ENCODE measurements at regions not wholly inside any gene's neighbourhood (a gene's known extent, or its start where the extent isn't known, plus 50 kb on each side); places are given as distances from the start of the nearest gene placed in this dataset.
"Not testable (repeated sequence)": the region's sequence is repeated elsewhere in the genome, so short reads cannot be mapped to it uniquely, and the experiment has no call there.

DNA sequence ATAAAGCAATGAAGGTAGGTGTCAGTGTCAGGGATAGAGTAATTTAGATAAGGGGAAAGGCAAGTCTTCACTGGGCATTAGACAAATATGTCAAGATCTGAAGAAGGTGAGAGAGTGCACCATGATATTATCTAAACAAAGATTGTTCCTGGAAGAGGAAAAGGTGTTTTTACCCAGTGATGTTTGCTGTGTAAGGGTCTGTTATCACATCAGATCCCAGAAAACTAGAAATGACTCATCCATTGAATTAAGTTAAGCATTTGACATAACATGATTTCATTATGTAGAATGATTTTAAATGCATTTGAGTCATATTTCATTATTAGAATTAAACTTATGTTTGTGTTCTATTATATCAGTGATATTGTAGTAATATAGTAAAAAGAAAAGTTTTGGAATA, 1279.5 kb upstream of the CITED2 start:
- Histone ChIP-seq H3K4me1 (no peaks in the 10 kb centered on the region), H3K4me3 (no peak overlapping the region), H3K27ac (no peak overlapping the region), H3K36me3 (no peaks in the 10 kb centered on the region), H3K27me3 (no peaks in the 10 kb centered on the region), H3K9me3 (no peaks in the 10 kb centered on the region)
- DNase-seq, result no peak
- in situ Hi-C loops (cut with MboI; ENCODE audit: low sequenced_read_pairs in 4 of 4), result no loop called here
- TF ChIP-seq CTCF (IDR thresholded peaks at IDR 0.05 in 4 of 5, conservative IDR thresholded peaks at IDR 0.05 in 1 of 5) (no peak), POLR2A (IDR thresholded peaks at IDR 0.05) (no peak)
- intact Hi-C loops (cut with DNase I; ENCODE audit: low total_unique reads), result no loop called here
- no peak for ATAC-seq

DNA sequence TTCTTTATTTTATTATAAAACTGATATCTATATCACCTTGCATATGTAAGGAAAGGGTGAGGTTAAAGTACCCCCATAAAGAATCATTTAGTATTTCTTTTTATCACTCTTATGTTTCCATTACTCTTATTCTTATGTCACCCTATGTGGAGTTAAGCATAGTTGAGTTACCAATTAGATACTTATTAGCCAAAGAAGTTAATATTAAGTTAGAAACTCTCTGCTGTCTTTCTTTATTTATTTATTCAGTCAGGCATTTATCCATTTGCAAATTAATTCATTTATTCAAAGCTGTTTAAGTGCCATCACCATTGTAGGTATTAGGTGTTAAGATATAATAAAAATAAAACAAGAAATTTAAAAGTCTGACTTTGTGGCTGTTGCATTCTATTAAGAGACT, 1279.1 kb upstream of the CITED2 start:
- intact Hi-C loops (cut with DNase I; ENCODE audit: low total_unique reads) (no loop called here), in situ Hi-C loops (cut with MboI; ENCODE audit: low sequenced_read_pairs in 4 of 4) (no loop called here)
- H3K36me3 ChIP-seq, result no peaks in the 10 kb centered on the region
- H3K9me3 ChIP-seq, result no peaks in the 10 kb centered on the region
- H3K4me3 ChIP-seq, result no peak overlapping the region
- no peak for ATAC-seq
- TF ChIP-seq POLR2A (IDR thresholded peaks at IDR 0.05), result no peak
- no peak for TF ChIP-seq CTCF (IDR thresholded peaks at IDR 0.05 in 4 of 5, conservative IDR thresholded peaks at IDR 0.05 in 1 of 5)
- DNase-seq, result no peak
- no peak overlapping the region for H3K27ac ChIP-seq
- H3K4me1 ChIP-seq, result no peaks in the 10 kb centered on the region
- no peaks in the 10 kb centered on the region for H3K27me3 ChIP-seq

GRCh38 chr6:140649502-140649901, 1275.1 kb upstream of the CITED2 start:
- ATAC-seq; H3K27me3 ChIP-seq; intact Hi-C loops (cut with DNase I; ENCODE audit: low total_unique reads): not testable (repeated sequence)

GRCh38 chr6:140647322-140647721, 1272.9 kb upstream of the CITED2 start:
- H3K4me1 ChIP-seq; intact Hi-C loops (cut with DNase I; ENCODE audit: low total_unique reads); in situ Hi-C loops (cut with MboI; ENCODE audit: low sequenced_read_pairs in 4 of 4); DNase-seq; H3K4me3 ChIP-seq; H3K36me3 ChIP-seq; H3K9me3 ChIP-seq; H3K27ac ChIP-seq; H3K27me3 ChIP-seq; ATAC-seq: not testable (repeated sequence)

More at GRCh38 chr6:140649502-140649901, 1275.1 kb upstream of the CITED2 start:
- H3K9me3 ChIP-seq; H3K4me1 ChIP-seq; H3K4me3 ChIP-seq; DNase-seq; H3K36me3 ChIP-seq; in situ Hi-C loops (cut with MboI; ENCODE audit: low sequenced_read_pairs in 4 of 4); H3K27ac ChIP-seq: not testable (repeated sequence)

GRCh38 chr6:140644017-140644416, 1269.6 kb upstream of the CITED2 start:
- H3K36me3 ChIP-seq, result no peaks in the 10 kb centered on the region
- no peaks in the 10 kb centered on the region for H3K9me3 ChIP-seq
- DNase-seq (no peak), ATAC-seq (no peak)
- TF ChIP-seq CTCF (IDR thresholded peaks at IDR 0.05 in 4 of 5, conservative IDR thresholded peaks at IDR 0.05 in 1 of 5), result no peak
- no peak for TF ChIP-seq POLR2A (IDR thresholded peaks at IDR 0.05)
- no peaks in the 10 kb centered on the region for H3K4me1 ChIP-seq
- intact Hi-C loops (cut with DNase I; ENCODE audit: low total_unique reads), result no loop called here
- in situ Hi-C loops (cut with MboI; ENCODE audit: low sequenced_read_pairs in 4 of 4), result no loop called here
- no peaks in the 10 kb centered on the region for H3K27me3 ChIP-seq
- H3K27ac ChIP-seq, result no peak overlapping the region
- H3K4me3 ChIP-seq, result no peak overlapping the region

- in situ Hi-C loops (cut with MboI; ENCODE audit: low sequenced_read_pairs in 4 of 4), result no loop called here
- TF ChIP-seq CTCF (IDR thresholded peaks at IDR 0.05 in 4 of 5, conservative IDR thresholded peaks at IDR 0.05 in 1 of 5), result no peak
- TF ChIP-seq POLR2A (IDR thresholded peaks at IDR 0.05), result no peak
These were observed 1267.0 kb upstream of the CITED2 start for GRCh38 chr6:140641412-140641811.

More at GRCh38 chr6:140641412-140641811, 1267.0 kb upstream of the CITED2 start:
- DNase-seq (no peak), ATAC-seq (no peak)
- no peaks in the 10 kb centered on the region for H3K4me1 ChIP-seq
- intact Hi-C loops (cut with DNase I; ENCODE audit: low total_unique reads), result no loop called here
- H3K36me3 ChIP-seq, result no peaks in the 10 kb centered on the region
- H3K27ac ChIP-seq, result no peak overlapping the region
- no peaks in the 10 kb centered on the region for H3K27me3 ChIP-seq
- no peaks in the 10 kb centered on the region for H3K9me3 ChIP-seq
- no peak overlapping the region for H3K4me3 ChIP-seq
